ENCODE measurements at regions not wholly inside any gene's neighbourhood (a gene's known extent, or its start where the extent isn't known, plus 50 kb on each side); places are given as distances from the start of the nearest gene placed in this dataset.
A peak's percentile ranks its signal among the peaks of the same experiment; 100 is the strongest.
"Not testable (repeated sequence)": the region's sequence is repeated elsewhere in the genome, so short reads cannot be mapped to it uniquely, and the experiment has no call there.

DNA sequence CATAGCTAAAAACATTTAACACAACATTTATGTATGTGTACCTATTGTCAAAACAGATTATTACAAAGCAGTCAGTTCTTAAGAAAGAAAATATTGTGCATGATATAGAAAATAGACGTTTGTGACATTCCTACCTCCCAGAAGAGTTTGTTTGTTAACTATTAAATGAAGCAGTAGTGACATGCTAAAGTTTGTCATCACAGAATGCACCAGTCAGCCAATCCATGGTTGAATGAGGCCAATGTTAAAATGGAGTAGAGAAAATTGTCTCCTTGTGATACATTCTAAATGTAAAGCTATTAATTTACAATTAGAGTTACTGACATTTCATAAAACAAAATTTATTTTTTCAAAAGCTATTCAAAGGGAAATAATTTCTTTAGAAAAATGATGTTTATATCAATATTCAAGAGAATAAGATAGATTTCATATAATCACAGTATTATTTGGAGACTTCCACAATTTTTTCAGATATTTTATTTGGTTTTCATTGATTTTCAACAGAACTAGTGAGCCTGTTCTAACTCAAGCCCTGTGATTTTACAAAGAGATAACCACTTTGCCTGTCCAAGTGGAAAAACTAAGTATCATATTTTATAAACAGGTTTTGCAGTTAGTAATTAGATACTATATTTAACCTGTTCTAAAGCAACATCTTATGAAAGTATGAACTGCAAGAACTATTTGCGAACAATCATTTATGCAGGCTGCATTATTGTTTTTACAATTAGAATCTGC is 176.8 kb downstream of the ISL1 start:
- DNase-seq: no peak

DNA sequence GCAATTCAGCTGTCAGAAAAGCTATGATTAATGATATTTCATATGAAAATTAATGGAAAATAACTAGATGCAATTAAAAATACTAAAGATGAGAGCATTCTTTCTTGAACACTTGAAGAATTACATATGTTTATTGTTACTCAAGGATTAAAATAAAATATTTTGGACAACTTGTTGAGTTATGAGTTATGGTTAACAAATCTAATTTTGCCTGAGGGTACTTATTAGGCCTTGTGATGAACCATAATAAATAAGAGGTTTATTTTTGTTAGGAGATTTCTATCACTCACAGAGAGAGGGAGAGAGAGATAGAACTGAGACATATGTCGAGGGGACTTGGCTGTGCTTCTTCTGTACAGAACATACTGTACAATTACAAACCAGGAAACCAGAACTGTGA is 183.7 kb downstream of the ISL1 start:
- DNase-seq: no peak

DNA sequence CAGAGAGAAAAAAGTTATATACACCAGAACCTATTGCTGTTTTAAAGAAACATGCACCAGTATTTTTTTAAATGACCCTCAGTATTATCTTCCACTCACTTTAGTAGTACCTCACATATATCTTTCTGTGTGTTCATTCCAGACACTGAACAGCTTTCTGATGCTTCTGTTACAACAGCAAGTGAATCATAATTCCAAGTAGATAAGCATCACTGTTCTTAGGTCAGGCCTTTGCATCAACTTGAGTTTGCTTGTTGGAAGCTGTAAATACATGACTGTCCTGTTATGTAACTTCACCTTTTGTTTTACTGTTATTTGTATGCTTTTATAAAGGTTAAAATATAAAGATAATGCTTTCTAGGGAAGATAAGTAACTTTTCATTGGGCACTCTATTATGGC is 184.4 kb downstream of the ISL1 start:
- no peak for DNase-seq

DNA sequence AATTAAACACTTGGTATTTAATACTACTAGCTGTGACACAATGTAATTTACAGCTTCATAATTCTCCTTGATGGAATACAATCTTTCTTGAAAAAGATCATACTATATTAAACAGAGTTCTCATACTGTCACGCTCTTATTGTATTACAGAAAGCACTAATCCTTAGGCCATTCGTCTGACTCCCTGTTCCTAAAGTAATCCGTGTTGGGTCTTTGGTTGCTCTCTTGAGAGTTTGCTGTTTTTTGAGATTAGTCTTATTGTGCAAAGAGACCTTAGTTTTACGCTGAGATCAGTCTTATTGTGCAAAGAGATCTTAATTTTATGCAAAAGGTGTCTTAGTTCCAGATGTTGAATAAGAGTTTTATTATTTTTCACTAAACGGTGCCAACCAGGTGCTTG is 190.6 kb downstream of the ISL1 start:
- DNase-seq: no peak

DNA sequence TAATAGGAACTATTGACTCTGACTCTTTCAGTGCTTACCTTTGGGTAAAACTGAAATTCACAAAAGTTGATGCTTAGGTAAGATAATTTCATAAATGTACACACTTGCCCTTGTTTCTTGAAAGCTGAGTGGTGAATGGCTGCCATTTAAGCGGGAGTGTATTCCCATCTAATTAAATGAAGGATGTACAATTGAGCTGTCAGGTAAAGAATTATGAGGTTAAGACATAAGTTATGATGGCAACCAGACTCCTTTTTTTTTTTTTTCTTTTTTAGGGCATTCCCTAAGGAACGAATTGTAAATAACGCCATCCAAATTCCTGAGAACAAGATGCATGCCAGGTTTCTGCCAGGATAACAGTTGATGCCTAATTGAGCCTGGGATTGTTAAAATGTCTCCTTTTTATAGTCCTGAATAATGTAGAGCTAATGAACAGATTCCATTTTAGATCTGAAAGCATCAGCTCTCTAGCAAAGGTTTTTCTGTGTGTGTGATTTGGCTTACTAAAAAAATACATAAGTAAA is 199.7 kb downstream of the ISL1 start:
- DNase-seq: no peak

DNA sequence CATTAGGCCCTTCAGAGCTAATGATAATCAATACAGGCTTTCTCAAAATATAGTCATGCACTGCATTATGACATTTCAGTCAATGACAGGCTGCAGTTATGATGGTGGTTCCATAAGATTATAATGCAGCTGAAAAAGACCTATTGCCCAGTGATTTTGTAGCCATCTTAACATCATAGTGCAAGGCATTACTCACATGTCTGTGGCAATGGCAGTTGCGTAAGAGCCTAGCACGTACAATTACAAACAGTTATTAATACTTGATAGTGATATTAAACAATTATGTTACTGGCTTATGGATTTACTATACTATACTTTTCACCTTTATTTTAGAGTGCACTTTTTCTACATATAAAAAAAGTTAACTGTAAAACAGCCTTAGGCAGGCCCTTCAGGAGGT is 214.8 kb downstream of the ISL1 start:
- DNase-seq: no peak

DNA sequence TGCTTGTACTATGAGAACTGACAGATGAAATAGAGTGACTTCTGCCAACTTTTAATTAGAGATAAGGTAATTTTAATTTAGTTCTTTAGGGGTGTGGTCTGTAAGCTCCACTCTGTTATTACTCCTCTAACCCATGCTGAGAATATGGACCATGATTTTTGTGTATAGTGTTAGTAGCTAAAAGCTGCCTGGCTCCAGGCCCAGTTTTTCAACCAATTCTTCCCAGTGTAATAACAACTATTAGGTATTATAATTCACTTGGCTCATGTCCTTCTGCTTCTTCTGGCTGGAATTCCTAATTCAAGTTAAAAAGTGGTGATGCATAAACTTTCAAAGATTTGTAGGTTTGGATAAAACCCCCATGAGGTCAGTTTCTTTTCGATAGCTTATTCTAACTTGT is 216.3 kb downstream of the ISL1 start:
- DNase-seq: peak; percentile 87

DNA sequence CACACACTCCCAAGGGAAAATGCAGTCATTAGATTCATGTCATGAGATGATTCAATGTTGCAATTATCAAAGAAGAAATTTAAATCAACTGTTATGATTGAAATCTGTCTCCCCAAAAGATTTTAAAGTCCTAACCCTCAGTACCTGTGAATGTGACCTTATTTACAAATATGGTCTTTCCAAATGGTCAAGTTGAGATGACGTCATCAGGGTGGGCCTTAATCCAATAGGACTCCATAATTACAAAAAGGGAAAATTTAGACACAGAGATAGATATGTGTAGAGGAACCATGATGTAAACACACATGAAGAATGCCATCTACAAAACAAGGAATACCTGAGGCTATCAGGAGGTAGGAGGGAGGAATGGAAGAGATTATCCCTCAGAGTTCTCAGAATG is 221.1 kb downstream of the ISL1 start:
- no peak for DNase-seq

DNA sequence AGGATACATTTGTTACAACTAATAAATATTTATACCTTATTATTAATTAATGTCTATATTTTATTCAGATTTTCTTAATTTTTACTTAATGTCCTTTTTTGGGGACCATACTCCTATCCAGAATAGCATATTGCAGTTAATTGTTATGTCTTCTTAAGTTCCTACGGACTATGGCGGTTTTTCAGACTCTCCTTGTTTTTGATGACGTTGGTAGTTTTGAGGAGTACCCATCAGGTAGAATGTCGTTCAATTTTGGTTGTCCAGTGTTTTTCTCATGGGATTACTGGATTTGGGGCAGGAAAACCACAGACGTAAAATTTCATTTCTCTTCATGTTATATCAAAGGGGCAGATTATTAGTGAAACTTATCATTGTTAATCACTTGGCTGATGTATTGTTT is 223.7 kb downstream of the ISL1 start:
- DNase-seq: no peak

DNA sequence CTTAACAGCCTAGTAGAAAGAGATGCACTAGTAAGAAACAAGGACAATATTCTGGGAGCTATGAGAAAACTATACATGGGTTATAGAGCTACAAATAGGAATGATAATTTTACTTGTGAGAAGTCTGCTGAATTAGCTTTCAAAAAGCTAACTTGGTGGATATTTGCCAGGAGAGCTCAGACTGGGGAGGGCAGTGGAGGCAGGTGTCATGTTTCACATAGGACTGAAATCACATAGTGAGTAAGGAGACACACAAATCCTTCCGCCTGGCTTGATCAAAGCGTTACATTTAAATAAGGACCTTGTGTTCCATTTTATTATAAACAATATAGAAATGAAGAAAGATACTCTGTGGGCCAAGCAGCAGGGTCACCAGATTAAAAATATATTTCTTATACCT is 235.0 kb downstream of the ISL1 start:
- DNase-seq: no peak

DNA sequence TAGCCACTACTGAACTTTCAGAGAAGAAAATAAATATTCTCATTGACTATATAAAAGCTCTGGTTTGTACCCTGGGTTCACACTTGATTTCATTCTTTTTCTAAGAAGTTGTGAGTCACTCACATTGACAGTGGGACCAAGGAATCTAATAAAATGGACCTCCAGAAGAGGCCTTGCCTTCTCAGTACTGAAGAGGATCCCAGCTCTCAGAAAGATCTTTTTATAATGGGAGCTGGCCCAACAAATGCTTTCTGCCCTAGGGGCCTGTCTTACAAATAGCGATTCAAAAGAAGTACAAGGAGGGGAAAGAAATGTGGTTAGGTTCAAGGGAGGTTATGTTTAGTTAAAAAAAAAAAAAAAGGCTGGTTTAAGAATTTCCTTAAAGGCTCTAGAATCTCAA is 237.9 kb downstream of the ISL1 start:
- DNase-seq: no peak

DNA sequence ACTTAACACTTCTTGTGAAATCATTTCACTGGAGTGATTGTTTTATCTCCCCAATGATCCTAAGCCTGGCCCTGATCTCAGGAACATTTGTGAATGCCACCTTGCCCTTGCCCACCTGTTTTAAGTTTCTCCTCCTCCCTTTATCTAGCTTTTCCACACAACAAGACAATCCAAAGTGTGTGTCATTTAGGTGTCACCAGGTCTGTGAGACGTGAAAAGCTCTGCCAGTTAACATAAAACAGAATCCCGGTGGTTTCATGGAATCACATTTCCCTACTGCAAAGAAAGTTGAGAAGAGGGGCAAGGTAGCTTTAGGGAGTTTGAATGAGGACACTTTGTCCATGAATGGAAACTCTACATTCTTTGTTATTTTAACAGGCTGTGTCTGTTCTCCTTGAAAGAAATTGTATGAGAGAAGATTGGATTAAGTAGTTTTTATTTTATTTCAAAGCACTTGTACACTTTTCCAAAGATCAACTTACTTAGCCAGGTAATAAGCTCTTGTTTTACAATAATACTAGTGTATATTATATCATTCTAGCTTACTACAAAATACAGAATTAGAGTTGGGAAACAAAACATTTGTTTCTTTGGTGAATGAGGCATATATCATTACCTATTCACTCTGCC is 239.0 kb downstream of the ISL1 start:
- no peak for DNase-seq

DNA sequence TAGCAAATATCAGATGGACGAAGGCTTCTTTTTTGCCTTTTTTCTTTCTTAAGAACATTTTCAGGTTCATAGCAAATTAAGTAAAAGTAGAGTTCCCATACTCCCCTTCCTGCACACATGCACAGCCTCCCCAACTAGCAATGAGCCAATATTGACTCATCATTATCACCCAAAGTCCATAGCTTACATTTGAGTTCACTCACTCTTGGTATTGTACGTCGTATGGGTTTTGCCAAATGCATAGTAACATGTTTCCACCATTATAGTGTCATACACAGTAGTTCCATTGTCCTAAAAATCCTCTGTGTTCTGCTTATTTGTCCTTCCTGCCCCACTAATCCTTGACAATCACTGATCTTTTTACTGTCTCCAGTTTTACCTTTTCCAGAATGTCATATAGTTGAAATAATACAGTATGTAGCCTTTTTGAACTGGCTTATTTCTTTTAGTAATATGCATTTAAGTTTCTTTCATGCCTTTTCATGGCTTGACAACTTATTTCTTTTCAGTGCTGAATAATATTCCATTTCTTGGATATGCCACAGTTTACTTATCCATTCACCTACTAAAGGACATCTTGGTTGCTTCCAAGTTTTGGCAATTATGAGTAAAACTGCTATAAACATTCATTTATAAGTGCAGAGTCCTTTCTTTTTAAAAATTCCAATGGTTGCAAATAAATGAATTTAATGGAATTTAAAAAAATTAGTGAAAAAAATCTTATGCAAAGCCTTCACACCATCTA is 242.1 kb downstream of the ISL1 start:
- no peak for DNase-seq

DNA sequence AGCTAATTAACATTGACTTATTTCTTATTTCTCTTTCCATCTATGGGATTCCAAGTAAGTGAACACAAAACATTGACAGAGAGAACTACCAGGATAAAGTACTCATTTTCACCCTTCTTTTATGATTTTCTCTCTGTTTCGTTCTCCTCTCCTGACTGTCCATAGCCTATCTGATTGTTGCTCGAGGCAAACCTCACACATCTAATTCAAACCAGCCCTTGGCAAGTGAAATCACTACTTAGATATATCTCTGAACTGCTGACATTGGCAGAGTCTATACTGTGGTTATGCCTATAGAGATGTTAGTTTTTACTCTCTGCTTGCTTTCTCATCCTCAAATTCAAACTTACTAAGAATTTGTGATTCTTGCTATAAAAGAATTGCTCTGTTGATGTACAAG is 248.8 kb downstream of the ISL1 start:
- DNase-seq: no peak

DNA sequence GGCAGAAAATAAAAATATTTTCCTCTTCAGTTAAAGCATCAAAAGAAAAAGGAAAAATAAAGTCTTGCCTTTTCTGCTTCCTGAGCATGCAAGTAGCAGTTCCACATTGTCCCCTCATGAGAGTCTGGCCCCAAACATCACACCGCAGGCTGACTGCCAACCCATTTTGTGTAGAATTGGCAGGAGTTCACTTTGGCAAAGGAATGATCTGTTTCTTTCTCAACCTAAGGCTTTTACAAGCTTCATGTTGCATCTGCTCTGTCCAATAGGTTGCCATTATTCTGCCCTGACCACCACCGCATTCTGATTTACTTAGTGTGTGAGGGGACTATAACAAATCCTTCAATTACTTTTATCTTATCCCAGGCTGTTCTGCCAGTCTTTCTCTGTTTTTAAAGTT is 249.5 kb downstream of the ISL1 start:
- no peak for DNase-seq

DNA sequence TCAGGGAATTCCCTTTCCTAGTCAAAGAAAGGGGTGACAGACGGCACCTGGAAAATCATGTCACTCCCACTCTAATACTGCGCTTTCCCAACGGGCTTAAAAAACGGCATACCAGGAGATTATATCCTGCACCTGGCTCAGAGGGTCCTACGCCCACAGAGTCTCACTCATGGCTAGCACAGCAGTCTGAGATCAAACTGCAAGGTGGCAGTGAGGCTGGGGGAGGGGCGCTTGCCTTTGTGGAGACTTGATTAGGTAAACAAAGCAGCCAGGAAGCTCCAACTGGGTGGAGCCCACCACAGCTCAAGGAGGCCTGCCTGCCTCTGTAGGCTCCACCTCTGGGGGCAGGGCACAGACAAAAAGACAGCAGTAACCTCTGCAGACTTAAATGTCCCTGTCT is 253.7 kb downstream of the ISL1 start:
- DNase-seq: not testable (repeated sequence)

DNA sequence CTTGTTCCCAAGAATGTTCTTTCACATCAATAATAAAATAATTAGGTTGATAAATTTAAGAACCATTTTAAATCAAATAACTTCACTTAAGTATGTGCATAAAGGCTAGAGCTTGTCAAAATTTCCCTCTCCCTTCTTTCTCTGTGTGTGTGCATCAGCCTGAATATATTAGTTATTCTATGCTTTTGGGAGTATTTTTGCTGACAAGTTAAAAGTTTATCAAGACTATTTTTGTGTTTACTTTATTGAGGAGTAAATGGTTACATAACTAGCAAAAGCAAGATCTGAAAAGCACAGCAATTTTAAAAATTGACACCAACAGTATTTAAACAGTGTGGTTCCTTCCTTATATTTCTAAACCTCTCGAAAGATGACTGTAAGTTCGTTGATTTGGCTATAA is 261.7 kb downstream of the ISL1 start:
- no peak for DNase-seq

DNA sequence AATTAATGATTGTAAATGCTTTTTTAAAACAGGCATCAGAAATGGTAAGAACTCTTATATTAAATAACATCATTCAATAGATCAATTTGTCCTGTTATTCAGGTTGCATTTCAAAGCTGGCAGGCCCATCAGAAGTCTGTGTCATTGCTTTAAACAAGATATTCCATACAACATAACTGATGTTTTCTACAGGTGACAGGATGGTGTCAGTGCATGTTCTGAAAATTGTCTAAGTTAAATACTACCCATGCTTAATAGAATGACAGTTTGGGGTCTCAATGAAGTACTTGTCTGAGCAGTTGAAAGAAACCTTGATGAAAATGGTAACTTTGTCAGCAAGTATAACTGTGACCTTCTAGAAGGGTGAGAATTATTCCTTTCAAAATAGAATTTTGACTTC is 263.2 kb downstream of the ISL1 start:
- DNase-seq: no peak

DNA sequence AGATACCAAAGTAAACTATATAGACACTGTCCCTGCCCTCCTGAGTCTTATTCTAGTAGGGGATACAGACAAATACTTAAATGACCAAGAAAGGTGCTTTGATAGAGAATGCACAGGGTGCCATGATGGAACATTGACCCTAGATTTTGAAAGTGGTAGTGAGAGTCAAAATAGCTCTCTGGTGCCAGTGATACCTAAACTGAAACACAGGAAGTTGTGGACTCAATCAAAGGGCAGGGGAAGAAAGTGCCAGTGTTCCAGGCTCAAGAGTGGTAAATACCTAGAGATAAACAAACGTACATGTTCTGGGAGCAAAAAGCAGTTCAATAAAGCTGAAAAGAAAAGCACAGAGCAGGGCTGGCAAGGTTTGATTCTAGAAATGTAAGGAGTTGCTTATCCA is 267.6 kb downstream of the ISL1 start:
- no peak for DNase-seq

DNA sequence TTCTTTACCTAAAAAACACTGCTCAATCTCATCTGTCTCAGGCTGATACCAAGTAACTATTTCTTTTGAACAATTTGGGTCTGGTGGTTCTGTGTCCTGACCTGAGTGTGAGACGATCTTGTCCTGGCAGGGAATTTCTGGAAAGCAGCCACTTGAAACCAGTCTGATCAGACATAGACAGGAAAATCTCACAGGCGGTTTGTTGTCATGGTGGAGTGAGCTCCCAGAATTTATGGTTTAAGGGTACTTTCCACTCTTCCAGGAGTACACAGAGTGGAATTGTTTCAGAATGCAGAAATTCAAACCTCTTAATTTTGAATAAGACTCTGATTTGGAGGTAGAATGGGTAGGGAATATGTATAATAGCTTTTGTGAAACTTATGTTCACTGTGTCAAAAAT is 268.2 kb downstream of the ISL1 start:
- no peak for DNase-seq

DNA sequence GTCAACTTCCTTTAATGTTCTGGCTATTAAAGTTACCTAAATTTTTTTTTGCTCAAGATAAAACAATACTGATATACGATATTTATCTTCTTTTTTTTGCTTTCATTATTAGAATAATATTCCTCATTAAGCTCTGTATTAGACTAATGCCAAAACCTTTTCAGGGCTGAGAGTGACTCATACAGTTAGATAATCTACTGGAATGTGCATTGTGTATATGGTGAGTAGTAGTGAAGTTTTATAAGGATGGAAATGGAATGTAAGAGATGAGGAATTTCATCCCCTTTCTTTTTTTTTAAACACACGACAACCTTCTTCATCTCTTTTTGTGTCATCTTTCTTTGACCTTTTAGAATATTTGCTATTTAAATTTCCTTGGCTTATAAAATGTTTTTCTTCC is 268.6 kb downstream of the ISL1 start:
- DNase-seq: no peak

DNA sequence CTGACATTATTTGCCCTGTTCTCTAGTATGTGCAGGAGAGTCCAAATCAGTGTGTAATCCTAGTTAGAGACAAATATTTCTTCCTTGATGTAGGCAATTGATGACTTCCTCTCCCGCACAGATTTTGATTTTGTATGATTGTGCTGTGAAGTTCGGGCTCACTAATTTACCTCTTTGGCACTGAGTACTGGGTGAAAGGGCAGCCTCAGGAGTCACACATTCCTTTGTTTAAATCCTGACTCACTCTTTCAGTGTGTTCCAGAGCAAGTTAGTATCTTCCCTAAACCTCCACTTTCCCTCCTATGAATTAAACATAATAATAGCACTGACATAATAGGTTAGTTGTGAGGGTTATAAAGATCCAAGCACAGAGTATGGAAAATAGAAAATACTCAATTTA is 269.7 kb downstream of the ISL1 start:
- no peak for DNase-seq

DNA sequence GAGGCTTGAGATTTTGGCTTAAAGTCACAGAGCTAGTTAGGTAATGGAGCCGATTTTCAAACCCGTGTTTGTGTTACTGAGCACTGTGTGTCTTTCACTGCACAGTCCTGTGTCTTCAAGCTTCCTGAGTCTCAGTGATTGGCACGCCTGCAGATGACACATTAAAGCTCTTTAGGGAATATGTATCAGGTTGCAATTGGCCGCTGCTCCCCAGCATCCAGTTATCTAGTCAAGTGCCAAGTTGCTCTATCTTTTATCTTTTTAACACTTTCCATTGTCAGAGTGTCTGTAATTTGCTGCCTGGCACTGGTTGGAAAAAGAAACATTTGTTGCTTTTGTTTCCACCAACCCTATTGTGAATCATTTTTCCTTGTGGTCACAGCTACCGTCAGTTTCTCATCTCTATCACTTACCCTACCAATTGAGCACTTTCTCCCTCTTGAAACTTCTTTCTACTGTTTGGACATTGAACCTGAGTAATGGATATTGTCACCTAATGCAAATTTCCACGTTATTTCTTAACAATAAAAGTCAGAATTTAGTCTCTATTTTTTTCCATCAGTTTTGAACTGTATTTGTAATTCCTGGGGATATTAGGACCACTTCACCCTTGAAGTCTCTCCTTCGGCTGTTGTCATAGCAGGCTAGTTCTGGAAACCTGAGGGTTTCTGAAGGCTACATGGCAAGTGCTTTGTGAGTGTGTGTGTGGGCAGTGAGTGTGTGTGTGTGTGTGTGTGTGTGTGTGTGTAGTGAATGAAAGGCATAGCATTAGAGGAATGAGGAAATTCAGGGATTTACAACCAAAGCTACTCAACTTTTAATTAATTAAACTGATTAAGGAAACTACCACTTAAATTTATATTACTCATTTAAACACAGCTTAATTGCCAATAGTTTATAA is 274.3 kb downstream of the ISL1 start:
- no peak for DNase-seq

Data from COR-L47 (cell line).